GM23338 (cell line): ENCODE measurements at regions not wholly inside any gene's neighbourhood (a gene's known extent, or its start where the extent isn't known, plus 50 kb on each side); places are given as distances from the start of the nearest gene placed in this dataset.

Experiments used
- ATAC-seq: fragments of 200-7000 bp; cut with Tn5 transposase; 3 replicates; pipeline ENCODE4 v1.9.1; 2020
- DNase-seq: peaks from one replicate; pipeline ENCODE4 v3.0.0-alpha.2; 2015; ENCODE audit warnings: low spot score
- H2AFZ ChIP-seq: fragments of 200-600 bp; sonication (generic); 2 replicates; pipeline ENCODE4 v1.8.0; 2016; ENCODE audit warnings: antibody characterized with exemption, mild to moderate bottlenecking, moderate library complexity
- H3F3A ChIP-seq: fragments of 200-600 bp; sonication (generic); replicated peaks from 2 replicates; pipeline ENCODE4 v1.8.0; 2017; ENCODE audit warnings: antibody characterized with exemption, mixed run types, low read depth
- H3K27ac ChIP-seq: fragments of 200-600 bp; sonication (generic); 2 replicates; pipeline ENCODE4 v1.6.1; 2016; ENCODE audit warnings: low read depth
- H3K27me3 ChIP-seq: fragments of 200-600 bp; sonication (generic); 2 replicates; pipeline ENCODE4 v1.8.0; 2016; ENCODE audit warnings: mild to moderate bottlenecking, mixed run types, moderate library complexity; ENCODE audit not compliant: insufficient read depth
- H3K36me3 ChIP-seq: fragments of 200-600 bp; sonication (generic); 2 replicates; pipeline ENCODE4 v1.8.0; 2016; ENCODE audit warnings: mild to moderate bottlenecking; ENCODE audit not compliant: insufficient read depth
- H3K4me1 ChIP-seq: fragments of 200-600 bp; sonication (generic); 2 replicates; pipeline ENCODE4 v1.8.0; 2016; ENCODE audit warnings: mild to moderate bottlenecking, moderate library complexity; ENCODE audit not compliant: insufficient read depth
- H3K4me2 ChIP-seq: fragments of 200-600 bp; sonication (generic); 2 replicates; pipeline ENCODE4 v1.7.1; 2017; ENCODE audit warnings: mixed run types
- H3K4me3 ChIP-seq: fragments of 200-600 bp; sonication (generic); 2 replicates; pipeline ENCODE4 v1.6.1; 2016; ENCODE audit warnings: mixed run types
- H3K79me2 ChIP-seq: fragments of 200-600 bp; sonication (generic); replicated peaks from 2 replicates; pipeline ENCODE4 v1.8.0; 2017; ENCODE audit warnings: mild to moderate bottlenecking; ENCODE audit not compliant: insufficient read depth
- H3K9me2 ChIP-seq: fragments of 200-600 bp; sonication (generic); 2 replicates; pipeline ENCODE4 v1.8.0; 2017; ENCODE audit not compliant: insufficient read depth
- H4K20me1 ChIP-seq: fragments of 200-600 bp; sonication (generic); replicated peaks from 2 replicates; pipeline ENCODE4 v1.8.0; 2017; ENCODE audit warnings: mild to moderate bottlenecking; ENCODE audit not compliant: insufficient read depth
- H3K27ac Mint-ChIP-seq: 2 replicates; pipeline ENCODE4 v1.8.0; 2020; ENCODE audit warnings: inconsistent platforms, mild to moderate bottlenecking, moderate library complexity, mixed read lengths
- H3K27me3 Mint-ChIP-seq: 3 replicates; pipeline ENCODE4 v1.8.0; 2022; ENCODE audit warnings: low read depth, mild to moderate bottlenecking, moderate library complexity, mixed read lengths, inconsistent platforms; ENCODE audit not compliant: insufficient read depth, poor library complexity
- H3K36me3 Mint-ChIP-seq: 3 replicates; pipeline ENCODE4 v1.8.0; 2021; ENCODE audit warnings: low read depth, mild to moderate bottlenecking, inconsistent platforms, moderate library complexity, mixed read lengths
- H3K4me1 Mint-ChIP-seq: 3 replicates; pipeline ENCODE4 v1.8.0; 2020; ENCODE audit warnings: mild to moderate bottlenecking, inconsistent platforms, mixed read lengths
- H3K4me3 Mint-ChIP-seq: 3 replicates; pipeline ENCODE4 v1.8.0; 2021; ENCODE audit warnings: moderate library complexity, mild to moderate bottlenecking, inconsistent platforms, mixed read lengths
- H3K9me3 Mint-ChIP-seq: 3 replicates; pipeline ENCODE4 v1.8.0; 2020; ENCODE audit warnings: moderate library complexity, mild to moderate bottlenecking, inconsistent platforms, mixed read lengths
- CREB1 ChIP-seq: fragments of 250-450 bp; sonication (Bioruptor Pico); IDR thresholded peaks from 2 replicates; pipeline ENCODE4 v1.5.0; 2020; ENCODE audit warnings: low read depth, mild to moderate bottlenecking, moderate library complexity
- CTCF ChIP-seq, 2 experiments: fragments of 200-600 bp in 1 of 2; sonication (generic) in 1 of 2; conservative IDR thresholded peaks; 2 replicates each; pipeline versions ENCODE4 v1.5.1 to v1.6.1; 2016 to 2017; ENCODE audit warnings: antibody characterized with exemption in 2 of 2, low read depth in 2 of 2, mild to moderate bottlenecking in 2 of 2, moderate library complexity in 1 of 2
- ETS1 ChIP-seq: IDR thresholded peaks from 2 replicates; pipeline ENCODE4 v1.6.1; 2016; ENCODE audit warnings: antibody characterized with exemption
- EZH2 ChIP-seq: fragments of 200-600 bp; sonication (generic); IDR thresholded peaks from one replicate; pipeline ENCODE4 v1.8.0; 2017; ENCODE audit warnings: antibody characterized with exemption, mild to moderate bottlenecking, low read depth; ENCODE audit not compliant: unreplicated experiment
- EZH2phosphoT487 ChIP-seq: fragments of 200-600 bp; sonication (generic); IDR thresholded peaks from one replicate; pipeline ENCODE4 v1.8.1; 2018; ENCODE audit warnings: antibody characterized with exemption; ENCODE audit not compliant: unreplicated experiment
- JUNB ChIP-seq: IDR thresholded peaks from one replicate; pipeline ENCODE4 v1.6.1; 2016; ENCODE audit warnings: antibody characterized with exemption; ENCODE audit not compliant: unreplicated experiment
- NANOG ChIP-seq: IDR thresholded peaks from 2 replicates; pipeline ENCODE4 v1.6.1; 2016; ENCODE audit warnings: antibody characterized with exemption, borderline replicate concordance
- POLR2AphosphoS5 ChIP-seq: IDR thresholded peaks from 2 replicates; pipeline ENCODE4 v1.6.1; 2016; ENCODE audit warnings: antibody characterized with exemption, low read depth
- REST ChIP-seq: IDR thresholded peaks from one replicate; pipeline ENCODE4 v1.6.1; 2018; ENCODE audit warnings: antibody characterized with exemption; ENCODE audit not compliant: unreplicated experiment
- STAT1 ChIP-seq: IDR thresholded peaks from one replicate; pipeline ENCODE4 v1.6.1; 2016; ENCODE audit warnings: antibody characterized with exemption; ENCODE audit not compliant: unreplicated experiment
- ZNF114 ChIP-seq: fragments of 250-450 bp; sonication (Bioruptor Pico); IDR thresholded peaks from 2 replicates; pipeline ENCODE4 v1.5.0; 2020; ENCODE audit warnings: mild to moderate bottlenecking, moderate library complexity
- ZNF331 ChIP-seq: fragments of 250-450 bp; sonication (Bioruptor Pico); IDR thresholded peaks from 2 replicates; pipeline ENCODE4 v1.5.0; 2020; ENCODE audit warnings: low read depth, mild to moderate bottlenecking, moderate library complexity
- ZNF462 ChIP-seq: fragments of 250-450 bp; sonication (Bioruptor Pico); IDR thresholded peaks from 2 replicates; pipeline ENCODE4 v1.5.0; 2020; ENCODE audit warnings: mild to moderate bottlenecking, moderate library complexity

- H3K9me3 Mint-ChIP-seq: no peaks in the 10 kb centered on the region
- H3K9me2 ChIP-seq: peaks cover 3% of the 10 kb centered on the region
- no peaks in the 10 kb centered on the region for H4K20me1 ChIP-seq
- H3F3A ChIP-seq: no peaks in the 10 kb centered on the region
- peaks cover 4% of the 10 kb centered on the region; the same call in 1 of the 2 replicates for H3K4me1 ChIP-seq
- TF ChIP-seq JUNB (no peak), ZNF462 (no peak), EZH2phosphoT487 (no peak), POLR2AphosphoS5 (no peak), EZH2 (no peak), STAT1 (no peak), NANOG (no peak), ZNF331 (CRISPR knock-in tag) (no peak), REST (no peak), ZNF114 (CRISPR knock-in tag) (no peak), ETS1 (no peak), CREB1 (CRISPR knock-in tag) (no peak), CTCF (conservative IDR thresholded peaks at IDR 0.05; ENCODE audit: low read depth in 2 of 2) (no peak)
- no peaks in the 10 kb centered on the region for H3K36me3 Mint-ChIP-seq
- H3K79me2 ChIP-seq: no peaks in the 10 kb centered on the region
- H3K27me3 Mint-ChIP-seq: no peaks in the 10 kb centered on the region
- no peaks in the 10 kb centered on the region for H3K27me3 ChIP-seq
- H3K4me2 ChIP-seq: no peak overlapping the region
- DNase-seq (no peak), ATAC-seq (no peak)
- no peak overlapping the region for H3K4me3 Mint-ChIP-seq
- H2AFZ ChIP-seq: no peak overlapping the region
- H3K27ac Mint-ChIP-seq: no peak overlapping the region
- H3K27ac ChIP-seq: no peak overlapping the region
- peaks cover 6% of the 10 kb centered on the region; the same call in 2 of the 3 replicates for H3K4me1 Mint-ChIP-seq
- no peaks in the 10 kb centered on the region for H3K36me3 ChIP-seq
- no peak overlapping the region for H3K4me3 ChIP-seq
These were observed 67.0 kb downstream of the FANCF start for GRCh38 chr11:22558664-22559063.
